IMR-90 (cell line): ENCODE measurements at regions not wholly inside any gene's neighbourhood (a gene's known extent, or its start where the extent isn't known, plus 50 kb on each side); places are given as distances from the start of the nearest gene placed in this dataset.

ENCODE experiments used
- ATAC-seq: fragments of 200-7000 bp; cut with Tn5 transposase; 2 replicates; pipeline ENCODE4 v1.9.1; 2020; ENCODE audit warnings: low read depth, mild to moderate bottlenecking, moderate library complexity
- BruUV-seq: library from RNA; stranded (reverse); fragments of 400-500 nt; replicated peaks from 2 replicates; lab custom pipeline; 2021; lab: Mats Ljungman, UMichigan
- CTCF ChIA-PET: fragments of 300-600 bp; formaldehyde crosslinking; extraction: SDS; loops from one replicate; lab custom pipeline; 2021; ENCODE audit warnings: antibody characterized with exemption; lab: Yijun Ruan, JAX
- POLR2A ChIA-PET: fragments of 300-600 bp; sonication (Branson Sonifier 250); formaldehyde crosslinking; loops from one replicate; lab custom pipeline; 2022; ENCODE audit warnings: antibody characterized with exemption; ENCODE audit not compliant: unreplicated experiment; lab: Charles Lee
- DNase-seq: peaks from one replicate; pipeline ENCODE4 v3.0.0; 2013
- H2AFZ ChIP-seq: replicated peaks from 2 replicates; pipeline ENCODE3; 2013; ENCODE audit warnings: low read length, mild to moderate bottlenecking; ENCODE audit not compliant: poor library complexity
- H2AK5ac ChIP-seq: 2 replicates; pipeline ENCODE4 v1.6.1; 2013; ENCODE audit warnings: low read depth, low read length, inconsistent platforms
- H2AK9ac ChIP-seq: replicated peaks from 2 replicates; pipeline ENCODE3; 2013; ENCODE audit warnings: mild to moderate bottlenecking, low read depth, low read length, moderate library complexity; ENCODE audit not compliant: poor library complexity
- H2BK120ac ChIP-seq: 2 replicates; pipeline ENCODE4 v1.6.1; 2013; ENCODE audit warnings: low read depth, low read length, inconsistent platforms
- H2BK15ac ChIP-seq: 3 replicates; pipeline ENCODE4 v1.6.1; 2013; ENCODE audit warnings: low read depth, low read length, inconsistent platforms
- H2BK20ac ChIP-seq: 2 replicates; pipeline ENCODE4 v1.6.1; 2013; ENCODE audit warnings: low read depth, mild to moderate bottlenecking, inconsistent platforms, low read length, moderate library complexity
- H2BK5ac ChIP-seq: 2 replicates; pipeline ENCODE4 v1.6.1; 2013; ENCODE audit warnings: mild to moderate bottlenecking, low read depth, low read length, inconsistent platforms; ENCODE audit not compliant: poor library complexity, severe bottlenecking
- H3K14ac ChIP-seq: replicated peaks from 2 replicates; pipeline ENCODE4 v1.6.1; 2013; ENCODE audit warnings: low read depth, low read length, inconsistent platforms
- H3K18ac ChIP-seq: 2 replicates; pipeline ENCODE4 v1.6.1; 2013; ENCODE audit warnings: low read depth, low read length, control low read depth
- H3K23ac ChIP-seq: 2 replicates; pipeline ENCODE4 v1.6.1; 2013; ENCODE audit warnings: low read depth, low read length, inconsistent platforms
- H3K27ac ChIP-seq: 2 replicates; pipeline ENCODE4 v1.5.1; 2013; ENCODE audit warnings: mild to moderate bottlenecking, control low read depth, low read length; ENCODE audit not compliant: insufficient read depth
- H3K27me3 ChIP-seq: 2 replicates; pipeline ENCODE4 v1.6.1; 2013; ENCODE audit warnings: low read length; ENCODE audit not compliant: control insufficient read depth, insufficient read depth
- H3K36me3 ChIP-seq: 2 replicates; pipeline ENCODE4 v1.6.1; 2013; ENCODE audit warnings: low read length, mixed read lengths; ENCODE audit not compliant: control insufficient read depth, insufficient read depth
- H3K4ac ChIP-seq: 2 replicates; pipeline ENCODE4 v1.6.1; 2013; ENCODE audit warnings: low read depth, low read length, inconsistent platforms
- H3K4me1 ChIP-seq: 2 replicates; pipeline ENCODE4 v1.6.1; 2013; ENCODE audit warnings: low read length, mixed read lengths; ENCODE audit not compliant: control insufficient read depth, insufficient read depth
- H3K4me2 ChIP-seq: 2 replicates; pipeline ENCODE4 v1.6.1; 2013; ENCODE audit warnings: low read depth, mild to moderate bottlenecking, control low read depth, low read length, moderate library complexity
- H3K4me3 ChIP-seq: 2 replicates; pipeline ENCODE4 v1.5.1; 2013; ENCODE audit warnings: low read depth, mild to moderate bottlenecking, control low read depth, low read length, moderate library complexity; ENCODE audit not compliant: insufficient read depth
- H3K56ac ChIP-seq: 2 replicates; pipeline ENCODE4 v1.6.1; 2013; ENCODE audit warnings: low read length, inconsistent platforms; ENCODE audit not compliant: insufficient read depth; ENCODE audit errors: extremely low read depth
- H3K79me1 ChIP-seq, 2 experiments: 2 replicates each; pipeline ENCODE4 v1.6.1; 2013; ENCODE audit warnings: low read length in 2 of 2, inconsistent platforms in 1 of 2, low read depth in 1 of 2
- H3K9ac ChIP-seq: 2 replicates; pipeline ENCODE4 v1.6.1; 2013; ENCODE audit warnings: low read depth, low read length, control low read depth
- H3K9me1 ChIP-seq: 2 replicates; pipeline ENCODE4 v1.6.1; 2013; ENCODE audit warnings: low read length, inconsistent platforms; ENCODE audit not compliant: insufficient read depth
- H3K9me3 ChIP-seq: 2 replicates; pipeline ENCODE4 v1.6.1; 2013; ENCODE audit warnings: low read length; ENCODE audit not compliant: control insufficient read depth, insufficient read depth
- H4K20me1 ChIP-seq: 2 replicates; pipeline ENCODE4 v1.6.1; 2013; ENCODE audit warnings: low read length, inconsistent platforms; ENCODE audit not compliant: insufficient read depth
- H4K5ac ChIP-seq: 2 replicates; pipeline ENCODE4 v1.6.1; 2013; ENCODE audit warnings: mild to moderate bottlenecking, low read depth, low read length, control low read depth
- H4K8ac ChIP-seq, 2 experiments: 2 replicates each; pipeline ENCODE4 v1.6.1; 2013; ENCODE audit warnings: low read depth in 2 of 2, low read length in 2 of 2, control low read depth in 1 of 2, inconsistent platforms in 1 of 2
- H4K91ac ChIP-seq: 2 replicates; pipeline ENCODE4 v1.6.1; 2013; ENCODE audit warnings: low read depth, low read length, inconsistent platforms; ENCODE audit not compliant: insufficient read depth
- RFX5 ChIP-seq: IDR thresholded peaks from 2 replicates; pipeline ENCODE4 v1.8.0; 2012; ENCODE audit warnings: low read depth, mild to moderate bottlenecking, low read length, moderate library complexity
- SMC3 ChIP-seq: fragments of 150-350 bp; IDR thresholded peaks from 2 replicates; pipeline ENCODE4 v1.6.1; 2016; ENCODE audit warnings: low read depth, mild to moderate bottlenecking, antibody characterized with exemption, low read length, moderate library complexity
- WGBS, 2 experiments: methylation state at CpG; one replicate each; pipeline versions ENCODE4 v1.1.5 to v1.1.7; 2013; ENCODE audit warnings: missing lambda C conversion rate in 2 of 2; ENCODE audit not compliant: insufficient read length in 1 of 2; ENCODE audit errors: extremely low coverage in 2 of 2; 5-methylcytosine and 5-hydroxymethylcytosine counted together
- dilution Hi-C: fragments of 300-500 bp; cut with HindIII; formaldehyde crosslinking; loops from one replicate; pipeline ENCODE4 v1.14.3; 2018; ENCODE audit warnings: low sequenced_read_pairs; ENCODE audit not compliant: unreplicated experiment
- in situ Hi-C: fragments of 300-500 bp; cut with MboI; formaldehyde crosslinking; loops from 3 replicates; pipeline ENCODE4 v1.14.3; 2019; ENCODE audit warnings: low sequenced_read_pairs, inconsistent platforms, mixed read lengths
- intact Hi-C: fragments of 100-400 bp; cut with micrococcal nuclease; formaldehyde crosslinking; loops from 2 replicates; pipeline ENCODE4 v1.10.0; 2022

DNA sequence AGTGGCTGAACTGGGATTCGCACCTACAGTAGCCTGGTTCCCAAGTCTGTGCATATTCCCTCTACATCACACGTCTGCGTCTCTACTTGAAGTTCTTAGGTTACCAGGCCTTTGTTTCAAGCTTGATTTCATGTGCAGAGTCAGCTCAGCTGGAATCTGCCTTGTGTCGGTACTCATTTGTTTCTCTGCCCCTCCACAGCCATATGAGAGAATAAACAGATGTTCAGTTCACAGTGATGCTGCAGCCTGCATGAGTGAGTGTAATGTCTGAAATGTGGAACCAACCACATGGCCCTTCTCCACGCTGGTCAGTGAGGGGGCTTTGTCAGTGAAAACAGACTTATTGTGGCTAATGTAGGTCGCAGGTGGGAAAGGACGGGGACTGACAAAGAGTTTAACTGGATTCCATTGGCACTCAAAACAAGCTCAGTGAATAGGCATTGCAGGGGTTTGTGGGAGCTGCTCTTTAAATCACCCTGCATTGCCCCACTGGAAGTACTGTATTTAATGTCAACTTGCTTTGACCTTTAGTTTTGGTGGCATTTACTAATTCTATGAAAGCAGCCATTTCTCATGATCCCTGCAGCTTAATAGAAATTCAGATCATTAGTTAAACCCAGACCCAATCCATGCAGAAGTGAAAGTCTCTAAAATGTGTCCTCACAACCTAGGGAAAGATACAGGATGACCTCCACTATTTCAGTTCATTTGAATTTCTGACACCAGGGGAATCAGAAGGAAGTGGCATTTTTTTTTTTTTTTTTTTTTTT is 136.4 kb upstream of the FAM78B start:
- no TSS peak for BruUV-seq
- TF ChIP-seq RFX5, result no peak
- no peak for TF ChIP-seq SMC3
- no peak overlapping the region for H2AK9ac ChIP-seq
- H2BK5ac ChIP-seq, result no peak overlapping the region
- H3K4ac ChIP-seq, result no peak overlapping the region
- ChIA-PET CTCF (no interaction called here), POLR2A (no interaction called here)
- WGBS, 2 experiments, result 47% methylated on average over 6 of the region's 7 CpGs; no CpG with 5 or more reads in 1 of the 2 experiments
- no peaks in the 10 kb centered on the region for H3K27me3 ChIP-seq
- H3K79me1 ChIP-seq, result no peaks in the 10 kb centered on the region
- no peak overlapping the region for H2BK20ac ChIP-seq
- H3K18ac ChIP-seq, result no peak overlapping the region
- H4K5ac ChIP-seq, result no peak overlapping the region
- H3K27ac ChIP-seq, result no peak overlapping the region
- dilution Hi-C loops (no loop called here), intact Hi-C loops (no loop called here), in situ Hi-C loops (no loop called here)
- no peak overlapping the region for H3K14ac ChIP-seq
- H3K56ac ChIP-seq, result no peak overlapping the region
- H2BK120ac ChIP-seq, result no peak overlapping the region
- H4K20me1 ChIP-seq, result no peaks in the 10 kb centered on the region
- H4K8ac ChIP-seq, result no peak overlapping the region
- H2AFZ ChIP-seq, result no peak overlapping the region
- no peak overlapping the region for H3K4me3 ChIP-seq
- H3K36me3 ChIP-seq, result no peaks in the 10 kb centered on the region
- no peak overlapping the region for H2BK15ac ChIP-seq
- no peaks in the 10 kb centered on the region for H3K4me1 ChIP-seq
- no peak overlapping the region for H3K4me2 ChIP-seq
- no peak overlapping the region for H3K9ac ChIP-seq
- ATAC-seq (no peak), DNase-seq (no peak)
- H3K23ac ChIP-seq, result no peak overlapping the region
- peaks cover 24% of the 10 kb centered on the region for H3K9me3 ChIP-seq
- no peak overlapping the region for H2AK5ac ChIP-seq
- no peaks in the 10 kb centered on the region for H3K9me1 ChIP-seq
- H4K91ac ChIP-seq, result no peak overlapping the region
